ENCODE measurements at regions not wholly inside any gene's neighbourhood (a gene's known extent, or its start where the extent isn't known, plus 50 kb on each side); places are given as distances from the start of the nearest gene placed in this dataset.
"Not testable (repeated sequence)": the region's sequence is repeated elsewhere in the genome, so short reads cannot be mapped to it uniquely, and the experiment has no call there.

- not testable (repeated sequence) for TF ChIP-seq CTCF, POLR2A (IDR thresholded peaks at IDR 0.05)
Observed at GRCh38 chrX:124788253-124788652, 441.9 kb downstream of the SH2D1A start.
